Left renal cortex interstitium (tissue), 4 donors: ENCODE measurements at regions not wholly inside any gene's neighbourhood (a gene's known extent, or its start where the extent isn't known, plus 50 kb on each side); places are given as distances from the start of the nearest gene placed in this dataset.
"Not testable (repeated sequence)": the region's sequence is repeated elsewhere in the genome, so short reads cannot be mapped to it uniquely, and the experiment has no call there.

ENCODE experiments used
- DNase-seq, 4 donors: peaks; one replicate each; pipeline ENCODE4 v3.0.0-alpha.2; 2013; ENCODE audit warnings: low read depth in 4 of 4, low spot score in 2 of 4, missing footprints in 1 of 4

DNA sequence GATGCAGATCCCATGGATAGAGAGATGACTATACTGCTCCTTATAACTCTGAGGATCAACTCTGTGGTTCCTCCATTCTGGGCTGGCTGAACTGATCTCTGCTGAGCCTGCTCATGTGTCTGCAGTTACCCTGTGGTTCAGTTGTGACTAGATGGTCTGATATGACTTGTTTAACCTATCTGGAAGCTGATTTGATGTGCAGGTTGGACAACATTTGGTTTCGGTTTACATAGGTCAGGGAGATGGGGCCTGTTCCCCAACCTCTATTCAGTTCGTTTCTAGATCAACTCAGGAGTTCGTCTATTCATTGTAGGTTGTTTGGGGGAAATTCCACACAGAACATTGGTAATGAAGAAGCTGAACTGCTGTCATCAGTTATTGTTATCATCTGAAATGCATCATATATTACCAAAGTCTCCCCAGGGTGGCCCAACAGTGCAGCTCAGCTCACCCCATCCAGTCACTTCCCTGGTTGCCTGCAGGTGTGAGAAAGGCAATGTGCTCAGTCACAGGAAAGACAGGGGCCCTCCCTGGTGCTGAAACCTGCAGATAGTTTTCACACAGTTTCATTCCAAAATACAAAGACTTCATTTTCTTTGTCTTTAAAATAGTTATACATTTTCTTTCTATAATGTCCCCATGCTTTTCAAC lies 415.0 kb downstream of the RPIA start:
- DNase-seq: not testable (repeated sequence)

DNA sequence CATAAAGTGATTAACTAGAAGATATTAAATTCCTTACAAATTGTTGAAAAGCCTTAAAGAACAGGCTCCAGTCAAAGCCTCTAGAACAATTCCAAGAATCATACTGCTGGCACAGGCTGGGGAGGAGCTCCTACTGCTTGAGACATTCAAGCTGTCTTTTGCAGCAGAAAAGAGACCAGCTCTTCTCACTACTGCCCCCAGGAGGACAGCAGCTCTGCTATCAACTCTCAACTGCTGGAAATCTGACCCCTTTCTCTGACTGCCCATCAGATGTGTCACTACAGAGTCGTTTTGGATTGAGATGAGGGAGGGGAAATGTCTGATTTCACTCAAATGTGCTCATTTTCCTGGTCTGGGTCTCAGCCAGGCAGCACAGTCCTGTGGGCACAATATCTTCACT lies 421.0 kb downstream of the RPIA start:
- DNase-seq: not testable (repeated sequence)

GRCh38 chr2:89113286-89113685 lies 421.8 kb downstream of the RPIA start:
- DNase-seq: not testable (repeated sequence)

DNA sequence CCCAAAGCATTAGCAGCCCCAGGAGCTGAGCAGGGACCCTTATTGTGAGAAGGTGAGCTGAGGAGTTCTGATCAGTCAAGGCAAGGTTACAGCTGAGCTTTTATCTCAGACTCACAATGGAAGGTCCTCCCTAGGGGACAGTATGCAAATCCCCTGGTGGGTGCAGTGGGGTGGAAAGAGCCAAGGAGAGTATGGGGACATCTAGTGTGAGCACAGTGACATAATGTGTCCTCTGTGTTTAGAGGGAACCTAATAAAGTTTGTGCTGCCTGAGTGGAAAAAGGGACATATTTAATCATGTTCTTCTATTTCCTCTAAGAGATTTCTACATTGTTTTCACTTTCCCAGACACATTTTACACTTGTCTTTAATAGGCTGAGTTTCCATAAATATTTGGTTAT lies 438.0 kb downstream of the RPIA start:
- DNase-seq: not testable (repeated sequence)

GRCh38 chr2:89130665-89131308 lies 439.3 kb downstream of the RPIA start:
- DNase-seq: not testable (repeated sequence)

DNA sequence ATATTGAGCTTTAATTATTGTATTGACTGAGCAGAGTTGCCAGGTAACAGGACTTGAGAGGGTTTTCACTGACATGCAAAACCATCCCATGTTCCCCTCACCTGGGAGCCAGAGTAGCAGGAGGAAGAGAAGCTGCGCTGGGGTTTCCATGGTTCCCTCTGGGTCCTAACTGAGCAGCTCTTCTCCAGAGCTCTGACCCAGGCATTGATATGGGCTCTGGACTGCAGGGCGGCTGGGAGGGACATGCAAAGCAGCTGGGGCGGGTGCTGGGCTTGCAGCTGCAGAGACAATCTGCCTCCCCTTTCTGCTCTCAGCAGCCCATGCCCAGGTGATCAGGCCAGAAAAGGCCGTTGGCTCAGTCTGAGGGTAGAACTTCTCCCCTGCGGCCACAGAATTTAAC lies 451.5 kb downstream of the RPIA start:
- not testable (repeated sequence) for DNase-seq

DNA sequence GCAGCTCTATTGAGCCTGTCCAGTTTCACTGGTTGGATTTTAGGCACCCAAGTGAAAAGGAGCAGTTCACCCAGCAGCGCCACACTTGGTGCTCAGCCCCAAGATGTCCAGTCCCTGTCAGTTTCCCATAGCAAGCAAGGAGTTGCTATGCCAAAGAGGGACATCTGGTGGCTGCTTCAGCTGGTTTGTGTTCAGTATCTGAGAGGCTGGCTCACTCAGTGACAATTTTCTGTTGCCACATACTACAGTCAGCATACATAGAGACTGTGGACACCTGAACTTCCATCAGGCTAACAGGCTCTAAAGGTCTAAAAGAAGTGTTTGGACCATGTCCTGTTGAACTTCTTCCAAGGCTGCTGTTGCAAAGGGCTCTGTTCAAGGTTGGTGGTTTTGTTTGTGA lies 453.9 kb downstream of the RPIA start:
- not testable (repeated sequence) for DNase-seq

DNA sequence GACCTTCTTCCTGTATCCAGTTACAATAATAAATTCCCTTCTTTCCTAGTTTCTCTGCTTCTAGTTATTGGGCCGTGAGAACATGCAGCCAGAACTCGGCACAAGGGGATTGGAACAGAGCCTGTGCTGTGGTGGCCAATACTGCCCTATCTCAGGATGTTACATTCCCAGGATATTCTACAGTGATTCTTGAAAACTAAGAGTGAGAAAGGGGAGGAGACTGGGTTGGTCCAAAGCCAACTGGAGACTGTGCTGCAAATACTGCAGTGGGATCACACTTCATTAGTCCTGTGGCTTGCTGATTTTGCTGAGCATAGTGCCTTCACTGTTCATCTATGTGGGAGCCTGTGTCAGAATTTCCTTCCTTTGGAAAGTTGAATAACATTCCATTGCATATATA lies 456.8 kb downstream of the RPIA start:
- not testable (repeated sequence) for DNase-seq

DNA sequence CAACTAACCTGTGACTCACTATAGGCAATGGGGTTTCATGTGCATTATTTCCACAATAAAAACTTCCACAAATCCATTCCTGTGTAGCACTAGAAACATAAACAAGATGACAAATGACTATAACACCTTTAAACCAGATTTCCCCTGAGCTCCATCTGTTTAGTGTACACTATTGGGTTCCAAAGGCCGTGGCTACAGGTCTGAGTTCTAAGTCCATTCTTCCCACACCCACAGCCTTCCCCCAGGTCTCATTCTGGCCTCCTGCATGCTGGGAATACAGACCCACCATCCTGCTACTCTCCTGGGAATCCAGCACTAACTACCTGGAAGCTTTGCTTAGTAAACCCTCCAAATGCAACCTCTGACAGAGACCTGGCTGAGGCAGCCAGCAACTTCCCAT lies 460.2 kb downstream of the RPIA start:
- not testable (repeated sequence) for DNase-seq

DNA sequence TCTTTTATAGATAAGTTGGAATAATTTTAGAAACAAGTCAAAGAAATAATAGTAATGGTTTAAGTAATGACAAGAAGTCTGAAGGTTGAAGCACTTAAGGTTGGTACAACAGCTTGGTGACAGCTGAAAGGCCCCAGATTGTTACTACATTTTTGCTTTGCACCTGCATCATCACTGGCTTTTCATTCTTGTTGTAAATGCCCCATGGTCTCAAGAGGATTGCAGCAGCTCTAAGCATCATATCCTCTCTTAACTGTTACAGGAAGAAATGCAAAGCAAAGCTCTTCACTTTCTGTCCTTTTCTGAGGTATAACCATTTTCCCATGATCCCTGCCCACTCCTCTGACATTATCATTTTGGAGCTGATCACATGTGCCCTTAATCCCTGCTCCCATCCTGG lies 461.0 kb downstream of the RPIA start:
- not testable (repeated sequence) for DNase-seq

- not testable (repeated sequence) for DNase-seq
These were observed 461.7 kb downstream of the RPIA start for GRCh38 chr2:89153210-89153609.

DNA sequence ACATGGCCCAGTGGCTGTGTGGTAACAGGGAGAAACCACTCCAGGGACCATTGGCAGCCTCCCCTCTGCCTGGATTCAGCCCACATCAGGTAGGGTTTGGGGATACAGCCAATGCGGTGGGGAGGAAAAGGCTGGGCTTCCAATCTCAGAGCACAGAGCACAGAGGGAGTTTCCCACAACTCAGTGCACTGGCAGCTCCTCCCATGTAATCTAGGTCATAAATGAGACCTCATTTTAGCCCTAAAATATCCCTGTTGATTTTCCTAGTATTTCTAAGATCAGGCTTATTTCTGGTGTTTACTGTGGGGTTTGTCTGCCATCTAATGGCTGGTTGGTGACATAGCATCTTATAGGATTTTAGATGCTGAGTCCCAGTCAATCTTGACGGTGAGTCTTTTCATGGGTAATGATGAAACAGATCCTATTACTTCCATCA lies 462.8 kb downstream of the RPIA start:
- DNase-seq: not testable (repeated sequence)

DNA sequence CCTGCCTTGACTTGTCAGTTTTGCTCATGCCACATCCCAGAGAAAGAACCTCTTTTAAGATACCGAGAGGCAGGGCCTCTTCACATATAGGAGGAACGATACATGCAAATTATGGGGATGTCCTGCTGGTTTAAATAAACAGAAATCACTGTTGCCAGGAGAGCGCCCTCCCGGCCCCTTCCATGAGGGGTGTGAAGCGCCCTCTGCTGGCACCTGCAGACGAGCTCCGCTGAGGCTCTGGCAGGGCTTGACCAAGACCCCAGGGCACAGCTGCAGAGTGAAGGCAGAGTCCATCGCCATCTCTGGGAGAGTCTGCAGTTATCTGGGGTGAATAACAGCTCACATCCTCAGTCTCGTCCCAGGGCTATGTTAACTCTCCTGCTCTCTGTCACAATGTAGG lies 468.8 kb downstream of the RPIA start:
- DNase-seq: not testable (repeated sequence)

DNA sequence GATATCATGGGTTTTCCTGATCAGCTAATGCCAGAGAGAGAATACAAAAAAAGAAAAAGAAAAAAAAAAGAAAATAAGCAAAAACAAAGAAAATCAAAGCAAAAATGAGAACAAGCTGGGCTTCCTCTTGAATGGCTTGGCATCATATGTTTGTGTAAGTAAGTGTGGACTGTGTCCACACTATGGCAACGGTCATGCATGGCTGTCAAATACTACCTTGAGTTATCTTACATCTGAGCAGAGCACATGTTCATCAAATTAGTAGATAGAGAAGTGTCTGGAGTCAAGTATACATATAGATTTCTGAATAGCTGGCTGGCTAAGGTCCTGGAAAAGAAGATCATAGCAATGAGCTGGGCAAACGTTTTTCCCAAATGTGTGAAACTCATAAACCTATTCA lies 470.2 kb downstream of the RPIA start:
- DNase-seq: not testable (repeated sequence)

DNA sequence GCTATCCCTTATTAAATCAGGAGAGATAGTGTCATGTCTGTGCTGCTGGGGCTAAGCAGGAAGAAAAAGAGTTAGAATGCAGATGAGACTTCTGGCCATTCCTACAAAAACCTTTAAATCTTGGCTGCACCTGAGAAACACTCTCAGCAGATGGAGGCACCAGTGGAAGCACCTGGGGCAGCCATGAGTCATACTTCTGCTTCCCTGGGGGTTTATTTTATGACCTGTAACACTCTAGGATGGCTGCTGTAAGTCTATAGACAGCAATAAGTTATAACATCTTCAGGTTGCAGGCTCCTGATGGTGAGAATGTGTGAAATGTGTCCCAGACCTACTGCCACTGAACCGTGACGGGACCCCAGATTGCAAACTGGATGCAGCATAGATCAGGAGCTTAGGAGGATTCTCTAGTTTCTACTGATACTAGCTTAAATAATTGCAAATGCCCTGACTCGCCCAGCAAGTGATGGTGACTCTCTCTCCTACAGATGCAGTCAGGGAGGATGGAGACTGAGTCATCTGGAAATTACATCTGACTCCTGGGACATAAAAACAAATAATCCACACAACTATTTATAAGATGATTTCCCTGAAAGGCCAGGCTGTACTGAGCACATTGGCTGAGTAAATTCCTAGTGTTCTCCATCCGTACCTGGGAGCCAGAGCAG lies 479.2 kb downstream of the RPIA start:
- DNase-seq: not testable (repeated sequence)

GRCh38 chr2:89171174-89171519 lies 479.7 kb downstream of the RPIA start:
- DNase-seq: not testable (repeated sequence)

DNA sequence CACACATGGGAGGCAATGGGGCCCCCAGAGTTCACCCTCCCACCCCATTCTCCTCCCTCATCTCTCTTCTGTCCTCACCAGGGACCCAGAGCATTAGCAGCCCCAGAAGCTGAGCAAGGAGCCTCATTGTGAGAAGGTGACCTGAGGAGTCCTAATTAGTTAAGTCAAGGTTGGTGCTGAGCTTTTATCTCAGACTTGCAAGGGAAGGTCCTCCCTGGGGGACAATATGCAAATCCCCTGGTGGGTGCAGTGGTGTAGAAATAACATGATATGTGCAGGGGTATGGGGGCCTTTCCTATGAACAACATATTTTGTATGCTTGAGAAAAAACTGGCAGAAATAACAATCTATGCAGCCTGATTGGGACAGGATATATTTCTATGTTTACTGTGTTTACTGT lies 485.5 kb downstream of the RPIA start:
- not testable (repeated sequence) for DNase-seq

- not testable (repeated sequence) for DNase-seq
These were observed 490.7 kb downstream of the RPIA start for GRCh38 chr2:89182221-89182620.

DNA sequence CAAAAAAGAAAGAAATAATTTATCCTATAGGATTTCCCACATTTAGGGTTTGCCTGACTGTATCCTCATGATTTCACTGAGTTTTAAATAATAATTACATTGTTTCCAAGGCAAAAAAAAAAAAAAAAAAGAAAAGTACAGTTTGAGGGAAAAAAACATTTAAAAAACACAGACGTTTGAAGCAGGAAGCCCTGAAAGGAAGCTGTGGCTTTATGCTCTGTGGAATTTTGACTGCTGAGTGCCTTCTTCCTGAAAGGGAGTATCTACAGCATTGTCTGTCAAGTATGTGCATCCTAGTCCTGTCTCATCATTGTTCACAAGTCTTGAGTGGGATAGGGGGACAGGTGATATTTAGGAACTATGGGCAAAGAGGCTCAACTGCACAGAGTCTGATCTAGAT lies 493.3 kb downstream of the RPIA start:
- DNase-seq: not testable (repeated sequence)

DNA sequence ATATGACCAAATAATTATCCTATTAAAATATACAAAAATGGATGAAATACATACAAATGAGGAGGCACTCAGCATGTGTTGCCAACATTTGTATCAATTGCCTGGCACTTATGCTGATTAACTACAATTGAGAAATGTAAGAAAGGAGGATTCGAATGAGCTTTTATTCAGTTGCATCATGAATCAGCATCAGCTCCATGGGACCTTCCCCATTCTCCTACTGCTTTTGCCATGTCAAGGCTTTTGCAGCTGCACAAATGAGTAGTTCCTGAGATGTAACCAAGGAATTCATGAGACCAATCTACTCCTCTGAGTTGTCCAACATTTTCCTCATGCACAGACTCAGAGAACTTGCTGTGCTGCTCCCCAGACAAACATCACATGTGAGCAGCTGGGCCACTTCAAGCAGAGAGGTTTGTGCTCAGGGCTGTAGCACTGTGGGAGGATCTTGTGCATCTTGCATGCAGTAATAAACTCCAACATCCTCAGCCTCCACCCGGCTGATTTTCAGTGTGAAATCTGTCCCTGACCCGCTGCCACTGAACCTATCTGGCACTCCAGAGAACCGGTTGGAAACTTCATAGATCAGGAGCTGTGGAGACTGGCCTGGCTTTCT lies 504.3 kb downstream of the RPIA start:
- not testable (repeated sequence) for DNase-seq

DNA sequence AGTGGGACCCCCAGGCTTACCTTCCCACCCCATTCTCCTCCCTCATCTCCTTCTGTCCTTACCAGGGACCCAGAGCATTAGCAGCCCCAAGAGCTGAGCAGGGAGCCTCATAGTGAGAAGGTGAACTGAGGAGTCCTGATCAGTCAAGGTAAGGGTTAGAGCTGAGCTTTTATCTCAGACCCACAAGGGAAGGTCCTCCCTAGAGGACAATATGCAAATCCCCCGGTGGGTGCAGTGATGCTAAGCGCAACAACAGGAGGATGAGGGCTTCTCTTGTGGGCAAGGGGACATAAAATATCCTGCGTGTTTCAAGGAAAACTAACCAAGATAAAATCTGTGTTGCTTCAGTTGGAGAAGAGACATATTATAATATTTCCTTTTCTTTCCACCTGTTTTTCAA lies 505.2 kb downstream of the RPIA start:
- not testable (repeated sequence) for DNase-seq
